GM10248 (cell line): ENCODE measurements at regions not wholly inside any gene's neighbourhood (a gene's known extent, or its start where the extent isn't known, plus 50 kb on each side); places are given as distances from the start of the nearest gene placed in this dataset.
"Not testable (repeated sequence)": the region's sequence is repeated elsewhere in the genome, so short reads cannot be mapped to it uniquely, and the experiment has no call there.

Experiments
- CTCF ChIA-PET: fragments of 300-600 bp; sonication (Branson Sonifier 250); formaldehyde crosslinking; extraction: SDS; loops from one replicate; lab custom pipeline; 2021; ENCODE audit warnings: antibody characterized with exemption; lab: Yijun Ruan, JAX
- POLR2A ChIA-PET: fragments of 350-650 bp; sonication (Branson Sonifier 250); formaldehyde crosslinking; extraction: SDS; loops from one replicate; lab custom pipeline; 2020; ENCODE audit warnings: antibody characterized with exemption; lab: Yijun Ruan, JAX
- DNase-seq: peaks from one replicate; pipeline ENCODE4 v3.0.0; 2012; ENCODE audit errors: extremely low spot score
- TF ChIP-seq, protein P1 (sequence below): IDR thresholded peaks from 2 replicates; pipeline ENCODE4 v1.5.1; 2012; ENCODE audit warnings: mild to moderate bottlenecking, low read depth; ENCODE audit errors: extremely low read depth, missing control alignments, control extremely low read depth

GRCh38 chr4:148651991-148652390, 209.8 kb upstream of the NR3C2 start:
- DNase-seq = no peak
- TF ChIP-seq, protein P1, sequence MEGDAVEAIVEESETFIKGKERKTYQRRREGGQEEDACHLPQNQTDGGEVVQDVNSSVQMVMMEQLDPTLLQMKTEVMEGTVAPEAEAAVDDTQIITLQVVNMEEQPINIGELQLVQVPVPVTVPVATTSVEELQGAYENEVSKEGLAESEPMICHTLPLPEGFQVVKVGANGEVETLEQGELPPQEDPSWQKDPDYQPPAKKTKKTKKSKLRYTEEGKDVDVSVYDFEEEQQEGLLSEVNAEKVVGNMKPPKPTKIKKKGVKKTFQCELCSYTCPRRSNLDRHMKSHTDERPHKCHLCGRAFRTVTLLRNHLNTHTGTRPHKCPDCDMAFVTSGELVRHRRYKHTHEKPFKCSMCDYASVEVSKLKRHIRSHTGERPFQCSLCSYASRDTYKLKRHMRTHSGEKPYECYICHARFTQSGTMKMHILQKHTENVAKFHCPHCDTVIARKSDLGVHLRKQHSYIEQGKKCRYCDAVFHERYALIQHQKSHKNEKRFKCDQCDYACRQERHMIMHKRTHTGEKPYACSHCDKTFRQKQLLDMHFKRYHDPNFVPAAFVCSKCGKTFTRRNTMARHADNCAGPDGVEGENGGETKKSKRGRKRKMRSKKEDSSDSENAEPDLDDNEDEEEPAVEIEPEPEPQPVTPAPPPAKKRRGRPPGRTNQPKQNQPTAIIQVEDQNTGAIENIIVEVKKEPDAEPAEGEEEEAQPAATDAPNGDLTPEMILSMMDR = no peak
- POLR2A ChIA-PET = no interaction called here
- CTCF ChIA-PET = no interaction called here

GRCh38 chr4:148649652-148650331, 207.6 kb upstream of the NR3C2 start:
- CTCF ChIA-PET = no interaction called here
- POLR2A ChIA-PET = no interaction called here

GRCh38 chr4:148643851-148644250, 201.6 kb upstream of the NR3C2 start:
- ChIA-PET POLR2A (no interaction called here), CTCF (interaction anchor here (1.0 to 1.4 kb wide), 2 partner anchors 8 to 11 kb away, joined by 3 to 4 read pairs; no protein-coding TSS in a partner anchor)
- TF ChIP-seq, protein P1 = no peak
- DNase-seq = no peak

More at GRCh38 chr4:148649652-148650331, 207.6 kb upstream of the NR3C2 start:
- DNase-seq = no peak
- TF ChIP-seq, protein P1 = no peak

DNA sequence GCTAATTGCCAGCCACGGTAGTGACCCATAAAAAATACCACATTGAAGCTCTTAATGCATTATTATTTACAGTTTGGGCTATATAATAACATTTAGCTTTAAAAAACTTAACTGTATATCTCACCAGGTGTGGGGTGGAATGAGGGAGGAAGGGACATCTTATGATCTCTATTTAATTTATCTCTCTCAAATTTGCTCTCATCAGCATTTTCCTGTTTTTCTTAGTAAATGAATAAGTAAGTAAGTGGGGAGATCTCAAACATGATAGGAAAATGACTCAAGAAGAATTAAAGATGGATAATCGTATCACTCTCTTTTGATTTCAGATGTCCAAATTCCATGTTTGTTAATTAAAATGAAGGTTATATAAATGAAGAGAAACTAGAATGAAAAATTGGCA, 200.7 kb upstream of the NR3C2 start:
- no peak for DNase-seq
- TF ChIP-seq, protein P1 = no peak
- ChIA-PET CTCF (interaction anchor here (1.0 kb wide), 1 partner anchor 15 kb away, joined by 3 read pairs; no protein-coding TSS in a partner anchor), POLR2A (no interaction called here)

DNA sequence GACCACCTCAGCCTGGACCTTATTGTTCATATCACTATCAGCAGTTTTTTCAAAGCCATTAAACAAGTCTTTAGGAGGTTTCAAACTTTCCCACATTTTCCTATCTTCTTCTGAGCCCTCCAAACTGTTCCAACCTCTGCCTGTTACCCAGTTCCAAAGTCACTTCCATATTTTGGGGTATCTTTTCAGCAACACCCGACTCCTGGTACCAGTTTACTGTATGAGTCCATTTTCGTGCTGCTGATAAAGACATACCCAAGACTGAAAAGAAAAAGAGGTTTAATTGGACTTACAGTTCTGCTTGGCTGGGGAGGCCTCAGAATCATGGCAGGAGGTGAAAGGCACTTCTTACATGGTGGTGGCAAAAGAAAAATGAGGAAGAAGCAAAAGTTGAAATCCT, 195.9 kb upstream of the NR3C2 start:
- POLR2A ChIA-PET = not testable (repeated sequence)

DNA sequence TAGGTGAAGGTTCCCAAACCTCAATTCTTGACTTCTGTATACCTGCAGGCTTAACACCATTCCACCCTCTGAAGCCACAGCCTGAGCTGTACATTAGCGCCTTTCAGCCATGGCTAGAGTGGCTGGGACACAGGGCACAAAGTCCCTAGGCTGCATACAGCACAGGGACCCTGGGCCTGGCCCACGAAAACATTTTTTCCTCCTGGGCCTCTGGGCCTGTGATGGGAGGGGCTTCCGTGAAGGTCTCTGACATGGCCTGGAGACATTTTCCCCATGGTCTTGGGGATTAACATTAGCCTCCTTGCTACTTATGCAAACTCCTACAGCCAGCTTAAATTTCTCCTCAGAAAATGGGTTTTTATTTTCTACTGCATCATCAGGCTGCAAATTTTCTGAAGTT, 195.2 kb upstream of the NR3C2 start:
- POLR2A ChIA-PET, CTCF ChIA-PET: not testable (repeated sequence)

More for the DNA sequence above, 195.9 kb upstream of the NR3C2 start:
- DNase-seq, CTCF ChIA-PET: not testable (repeated sequence)

DNA sequence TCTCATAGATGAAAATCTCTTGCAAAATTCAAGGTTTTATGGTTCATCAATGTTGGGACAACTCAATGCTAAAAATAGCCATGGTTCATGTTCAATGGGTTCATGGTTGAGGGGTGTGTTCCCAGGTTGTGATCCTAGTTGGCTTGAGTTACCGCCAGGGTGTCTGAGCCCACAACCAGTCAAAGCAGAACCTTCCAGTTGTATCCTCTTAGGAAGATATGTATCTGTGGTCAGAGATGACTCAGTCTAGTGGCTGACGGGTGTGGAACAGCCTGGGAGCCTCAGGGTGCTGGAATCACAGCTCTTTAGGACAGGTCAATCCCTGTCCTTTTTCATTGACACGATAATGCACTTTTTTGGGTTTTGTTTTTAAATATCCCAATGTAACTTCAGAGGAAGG, 192.3 kb upstream of the NR3C2 start:
- no peak for DNase-seq
- TF ChIP-seq, protein P1 = no peak
- ChIA-PET CTCF (no interaction called here), POLR2A (no interaction called here)

More for the DNA sequence above, 195.2 kb upstream of the NR3C2 start:
- not testable (repeated sequence) for DNase-seq

DNA sequence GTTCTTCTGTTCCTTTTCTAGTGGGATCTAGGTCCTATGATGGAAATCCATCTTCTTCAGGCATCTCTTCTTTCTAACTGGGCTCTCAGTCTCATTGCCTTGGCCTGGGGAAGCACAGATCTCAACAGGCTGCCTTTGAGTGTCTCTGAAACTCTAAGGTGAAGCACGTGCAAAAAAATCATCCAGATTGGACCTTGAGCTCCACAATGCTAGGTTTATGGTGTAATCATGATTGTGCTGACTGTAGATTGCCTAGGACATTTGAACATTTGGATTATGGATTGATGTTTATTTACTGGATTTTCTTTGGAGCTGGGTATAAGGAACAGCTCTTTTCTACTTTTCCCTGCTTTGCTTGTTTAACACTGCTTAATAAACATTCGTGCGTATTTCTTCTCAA, 191.5 kb upstream of the NR3C2 start:
- CTCF ChIA-PET = no interaction called here
- DNase-seq = no peak
- TF ChIP-seq, protein P1 = no peak
- POLR2A ChIA-PET = no interaction called here
